NCI-H446 treated with DMSO at 0.1 percent for 48 hours (cell line): ENCODE measurements at regions not wholly inside any gene's neighbourhood (a gene's known extent, or its start where the extent isn't known, plus 50 kb on each side); places are given as distances from the start of the nearest gene placed in this dataset.

Experiments
- DNase-seq: peaks from one replicate; lab custom pipeline; 2025; lab: John Stamatoyannopoulos, UW

- DNase-seq = no peak
Observed at GRCh38 chr12:59234391-59234790, 314.1 kb upstream of the LRIG3 start.

- DNase-seq = no peak
Observed at GRCh38 chr12:59230334-59230733, 310.0 kb upstream of the LRIG3 start.

GRCh38 chr12:59219148-59219547, 298.8 kb upstream of the LRIG3 start:
- DNase-seq = no peak

GRCh38 chr12:59196989-59197388, 276.7 kb upstream of the LRIG3 start:
- no peak for DNase-seq

- DNase-seq = no peak
Observed at GRCh38 chr12:59194794-59195193, 274.5 kb upstream of the LRIG3 start.

GRCh38 chr12:59193476-59194050, 273.3 kb upstream of the LRIG3 start:
- no peak for DNase-seq

GRCh38 chr12:59191372-59191771, 271.1 kb upstream of the LRIG3 start:
- DNase-seq = no peak

GRCh38 chr12:59186451-59186850, 266.1 kb upstream of the LRIG3 start:
- no peak for DNase-seq

- no peak for DNase-seq
Observed at GRCh38 chr12:59185295-59185694, 265.0 kb upstream of the LRIG3 start.

- DNase-seq = no peak
Observed at GRCh38 chr12:59182658-59183455, 262.6 kb upstream of the LRIG3 start.

- no peak for DNase-seq
Observed at GRCh38 chr12:59182191-59182590, 261.9 kb upstream of the LRIG3 start.

- DNase-seq = no peak
Observed at GRCh38 chr12:59181196-59181777, 261.0 kb upstream of the LRIG3 start.

- DNase-seq = no peak
Observed at GRCh38 chr12:59179231-59179630, 258.9 kb upstream of the LRIG3 start.

GRCh38 chr12:59173695-59174094, 253.4 kb upstream of the LRIG3 start:
- no peak for DNase-seq

GRCh38 chr12:59168647-59169046, 248.3 kb upstream of the LRIG3 start:
- DNase-seq = no peak

GRCh38 chr12:59166457-59166856, 246.2 kb upstream of the LRIG3 start:
- DNase-seq = no peak

GRCh38 chr12:59164991-59165718, 244.9 kb upstream of the LRIG3 start:
- DNase-seq = peak; percentile 34

- no peak for DNase-seq
Observed at GRCh38 chr12:59164226-59164625, 243.9 kb upstream of the LRIG3 start.

- no peak for DNase-seq
Observed at GRCh38 chr12:59158681-59159080, 238.4 kb upstream of the LRIG3 start.

- no peak for DNase-seq
Observed at GRCh38 chr12:59158066-59158465, 237.8 kb upstream of the LRIG3 start.

GRCh38 chr12:59155448-59155847, 235.1 kb upstream of the LRIG3 start:
- DNase-seq = no peak

- no peak for DNase-seq
Observed at GRCh38 chr12:59151243-59151642, 230.9 kb upstream of the LRIG3 start.
